NT2/D1 (cell line): ENCODE measurements at regions not wholly inside any gene's neighbourhood (a gene's known extent, or its start where the extent isn't known, plus 50 kb on each side); places are given as distances from the start of the nearest gene placed in this dataset.

Source experiments
- YY1 ChIP-seq: IDR thresholded peaks from 2 replicates; pipeline ENCODE4 v1.6.1; 2011; ENCODE audit not compliant: insufficient read length, insufficient read depth
- ZNF274 ChIP-seq: IDR thresholded peaks from 2 replicates; pipeline ENCODE4 v1.6.1; 2011; ENCODE audit warnings: mild to moderate bottlenecking, low read depth, low read length

DNA sequence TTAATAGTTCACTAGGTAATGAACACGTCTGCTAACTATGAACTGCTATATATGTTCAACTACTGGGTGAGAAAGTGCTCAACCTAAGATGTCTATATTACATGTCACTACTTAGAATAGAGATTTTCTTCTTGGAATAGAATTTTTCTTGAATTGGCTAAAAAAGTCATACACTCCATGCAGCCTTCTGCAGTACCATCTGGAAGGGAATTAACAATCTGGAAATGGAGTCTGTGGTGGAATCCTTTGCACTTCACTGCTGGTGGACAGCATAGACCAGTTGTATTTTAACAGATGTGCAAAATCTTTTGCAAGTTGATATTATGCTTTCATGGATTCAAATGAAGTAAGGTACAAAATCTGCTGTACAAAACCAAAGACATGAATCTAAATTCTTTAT is 799.6 kb downstream of the KCNJ3 start:
- no peak for TF ChIP-seq ZNF274
- TF ChIP-seq YY1 = no peak
